ENCODE measurements at regions not wholly inside any gene's neighbourhood (a gene's known extent, or its start where the extent isn't known, plus 50 kb on each side); places are given as distances from the start of the nearest gene placed in this dataset.

DNA sequence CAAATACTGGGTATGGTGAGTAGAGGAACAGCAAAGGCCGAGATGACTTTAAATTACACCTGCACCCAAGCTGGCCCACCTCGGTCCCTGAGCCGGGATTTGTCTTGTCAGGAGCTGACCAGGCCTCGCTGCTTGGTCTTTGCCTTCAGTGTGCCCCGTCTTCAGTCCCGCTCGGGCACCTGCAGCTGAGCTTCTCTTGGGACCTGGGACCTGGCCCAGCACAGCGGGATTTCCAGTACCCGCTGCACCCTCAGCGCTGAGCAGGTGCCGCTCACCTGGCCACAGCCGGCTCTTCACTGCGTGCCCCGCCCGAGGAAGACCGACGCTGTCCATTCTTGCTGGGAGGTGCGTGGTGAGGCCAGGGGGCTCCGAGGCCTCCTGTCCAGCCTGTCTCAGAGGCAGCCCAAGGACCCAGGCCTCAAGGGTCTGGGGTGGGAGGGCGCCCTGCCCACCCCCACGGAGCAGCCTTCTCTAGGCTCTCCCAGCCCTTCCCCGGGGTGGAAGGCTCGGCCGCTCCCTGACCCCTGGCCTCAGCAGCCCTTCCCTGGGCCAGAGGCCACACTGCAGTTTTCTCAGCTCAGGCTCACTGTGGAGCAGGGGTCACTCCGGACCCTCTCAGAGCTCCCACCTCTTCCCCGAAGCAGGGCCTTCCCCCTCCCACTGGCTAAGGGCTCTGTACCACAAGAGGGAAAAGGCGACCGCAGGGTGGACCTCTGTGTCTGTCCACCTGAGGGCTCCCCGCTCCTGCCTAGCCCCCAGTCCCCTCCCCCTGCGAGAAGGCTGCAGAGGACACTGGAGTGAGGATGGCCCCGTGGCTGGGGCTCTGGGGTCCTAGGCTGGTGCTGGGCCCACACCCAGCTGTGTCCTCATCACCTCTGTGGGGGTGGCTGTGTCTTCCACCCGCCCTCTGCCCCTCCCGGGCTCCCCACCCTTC is 119.3 kb downstream of the RNASET2 start:
- Histone ChIP-seq H3K4me1 (ENCODE audit: control insufficient read depth in 1 of 2, insufficient read depth in 2 of 2, low read length in 2 of 2) (no peaks in the 10 kb centered on the region), H3K9ac (ENCODE audit: insufficient read depth, low read length, poor library complexity, severe bottlenecking) (no peak overlapping the region), H4K20me1 (ENCODE audit: insufficient read depth, low read length) (no peaks in the 10 kb centered on the region), H3K4me3 (replicated peaks in 1 of 3; ENCODE audit: low read depth in 2 of 3, low read length in 3 of 3) (no peak overlapping the region), H2AFZ (ENCODE audit: insufficient read depth, low read depth, low read length, poor library complexity, severe bottlenecking) (no peak overlapping the region), H3K36me3 (replicated peaks in 1 of 2; ENCODE audit: control insufficient read depth in 1 of 2, insufficient read depth in 2 of 2, low read length in 2 of 2) (no peaks in the 10 kb centered on the region), H3K27me3 (ENCODE audit: control insufficient read depth in 2 of 2, insufficient read depth in 2 of 2, low read length in 2 of 2) (no peaks in the 10 kb centered on the region), H3K4me2 (replicated peaks; ENCODE audit: extremely low read depth, low read length, poor library complexity, severe bottlenecking) (no peak overlapping the region), H3K79me2 (ENCODE audit: insufficient read depth, low read length) (no peaks in the 10 kb centered on the region), H3K27ac (ENCODE audit: low read depth in 1 of 2, low read length in 2 of 2) (no peak overlapping the region), H3K9me3 (replicated peaks in 1 of 2; ENCODE audit: control insufficient read depth in 1 of 2, insufficient read depth in 1 of 2, low read length in 2 of 2) (no peaks in the 10 kb centered on the region)
- Mint-ChIP-seq H3K4me1 (peaks cover under 1% of the 10 kb centered on the region), H3K4me3 (no peak overlapping the region), H3K9me3 (peaks cover 0 to 8% (median 2%) of the 10 kb centered on the region in 7 donors), H3K36me3 (peaks cover 0 to 4% of the 10 kb centered on the region in 2 donors), H3K27ac (no peak overlapping the region), H3K27me3 (ENCODE audit: low read depth in 3 of 3) (peaks cover 0 to 3% (median 1%) of the 10 kb centered on the region in 3 donors)
- no peak for TF ChIP-seq CTCF (IDR thresholded peaks at IDR 0.05)
- WGBS (ENCODE audit: insufficient coverage): 95% methylated on average over 22 of the region's 33 CpGs
- intact Hi-C loops (cut with micrococcal nuclease): no loop called here
- no peak for DNase-seq

DNA sequence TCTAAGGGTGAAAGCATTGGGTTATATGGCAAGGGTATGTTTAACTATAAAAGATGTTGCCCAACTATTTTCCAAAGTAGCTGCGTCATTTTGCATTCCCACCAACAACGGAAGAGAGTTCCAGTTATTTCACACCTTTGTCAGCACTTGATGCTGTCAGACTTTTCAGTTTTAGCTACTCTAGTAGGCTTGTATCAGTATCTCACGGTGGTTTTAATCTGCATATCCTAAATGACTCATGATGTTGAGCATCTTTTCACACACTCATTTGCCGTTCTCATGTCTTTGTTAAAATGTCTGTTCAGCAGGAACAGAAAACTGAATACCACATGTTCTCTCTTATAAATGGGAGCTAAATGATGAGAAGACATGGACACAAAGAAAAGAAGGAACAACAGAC is 122.3 kb downstream of the RNASET2 start:
- intact Hi-C loops (cut with micrococcal nuclease): no loop called here
- H3K4me1 ChIP-seq (ENCODE audit: control insufficient read depth in 1 of 2, insufficient read depth in 2 of 2, low read length in 2 of 2): peaks cover 19 to 21% of the 10 kb centered on the region in 2 donors
- H3K9me3 Mint-ChIP-seq: peaks cover 0 to 8% (median 2%) of the 10 kb centered on the region in 7 donors
- H3K27ac Mint-ChIP-seq: no peak overlapping the region
- H3K27ac ChIP-seq (ENCODE audit: low read depth in 1 of 2, low read length in 2 of 2): no peak overlapping the region
- no peaks in the 10 kb centered on the region for H3K9me3 ChIP-seq (replicated peaks in 1 of 2; ENCODE audit: control insufficient read depth in 1 of 2, insufficient read depth in 1 of 2, low read length in 2 of 2)
- no peak overlapping the region for H3K9ac ChIP-seq (ENCODE audit: insufficient read depth, low read length, poor library complexity, severe bottlenecking)
- H3K4me1 Mint-ChIP-seq: peaks cover 23% of the 10 kb centered on the region
- H4K20me1 ChIP-seq (ENCODE audit: insufficient read depth, low read length): no peaks in the 10 kb centered on the region
- H3K79me2 ChIP-seq (ENCODE audit: insufficient read depth, low read length): no peaks in the 10 kb centered on the region
- DNase-seq: no peak
- H3K4me3 ChIP-seq (replicated peaks in 1 of 3; ENCODE audit: low read depth in 2 of 3, low read length in 3 of 3): no peak overlapping the region
- no peak overlapping the region for H3K4me2 ChIP-seq (replicated peaks; ENCODE audit: extremely low read depth, low read length, poor library complexity, severe bottlenecking)
- peaks cover 0 to 5% (median 1%) of the 10 kb centered on the region in 3 donors for H3K27me3 Mint-ChIP-seq (ENCODE audit: low read depth in 3 of 3)
- H3K36me3 Mint-ChIP-seq: peaks cover 0 to 4% of the 10 kb centered on the region in 2 donors
- no peak overlapping the region for H3K4me3 Mint-ChIP-seq
- H3K27me3 ChIP-seq (ENCODE audit: control insufficient read depth in 2 of 2, insufficient read depth in 2 of 2, low read length in 2 of 2): no peaks in the 10 kb centered on the region
- no peaks in the 10 kb centered on the region for H3K36me3 ChIP-seq (replicated peaks in 1 of 2; ENCODE audit: control insufficient read depth in 1 of 2, insufficient read depth in 2 of 2, low read length in 2 of 2)
- no peak for TF ChIP-seq CTCF (IDR thresholded peaks at IDR 0.05)
- H2AFZ ChIP-seq (ENCODE audit: insufficient read depth, low read depth, low read length, poor library complexity, severe bottlenecking): no peak overlapping the region
- WGBS (ENCODE audit: insufficient coverage): 85% methylated on average over 3 of the region's 4 CpGs
